ENCODE measurements at regions not wholly inside any gene's neighbourhood (a gene's known extent, or its start where the extent isn't known, plus 50 kb on each side); places are given as distances from the start of the nearest gene placed in this dataset.

- H3K79me2 ChIP-seq (ENCODE audit: control insufficient read depth, insufficient read depth, low read length) = no peaks in the 10 kb centered on the region
- WGBS (ENCODE audit: insufficient coverage) = 88% methylated on average over 8 of the region's 8 CpGs
- H3K4me1 ChIP-seq (ENCODE audit: control insufficient read depth in 2 of 2, insufficient read depth in 2 of 2, low read length in 2 of 2) = no peaks in the 10 kb centered on the region
- H3K4me3 ChIP-seq (ENCODE audit: control extremely low read depth in 1 of 5, extremely low read depth in 1 of 5, insufficient read depth in 1 of 5, low read depth in 2 of 5, low read length in 4 of 5) = no peak overlapping the region
- CTCF ChIA-PET = no interaction called here
- POLR2A ChIA-PET = no interaction called here
- H3K9ac ChIP-seq (ENCODE audit: low read length) = no peak overlapping the region
- H3K27me3 Mint-ChIP-seq = no peaks in the 10 kb centered on the region
- no peak overlapping the region for H3K27ac ChIP-seq (ENCODE audit: low read length in 2 of 2)
- no peaks in the 10 kb centered on the region for H3K27me3 ChIP-seq (replicated peaks in 1 of 4; ENCODE audit: control extremely low read depth in 1 of 4, control insufficient read depth in 3 of 4, insufficient read depth in 4 of 4, low read length in 3 of 4)
- DNase-seq (no peak), ATAC-seq (ENCODE audit: low read depth) (no peak)
- intact Hi-C loops (cut with micrococcal nuclease) = no loop called here
- H3K9me3 Mint-ChIP-seq (ENCODE audit: insufficient read depth) = no peaks in the 10 kb centered on the region
- no peaks in the 10 kb centered on the region for H3K36me3 ChIP-seq (replicated peaks in 1 of 2; ENCODE audit: control extremely low read depth in 1 of 2, control insufficient read depth in 1 of 2, extremely low read depth in 1 of 2, insufficient read depth in 2 of 2, low read length in 1 of 2)
- no peak for TF ChIP-seq CTCF (IDR thresholded peaks at IDR 0.05)
- no peak for TF ChIP-seq EZH2 (IDR thresholded peaks at IDR 0.05; ENCODE audit: borderline replicate concordance, insufficient read depth, low read depth, low read length, poor library complexity, severe bottlenecking)
- H2AFZ ChIP-seq (ENCODE audit: insufficient read depth, low read depth, low read length, poor library complexity, severe bottlenecking) = no peak overlapping the region
- H3K4me1 Mint-ChIP-seq = no peaks in the 10 kb centered on the region
- peaks cover 0 to 3% (median 2%) of the 10 kb centered on the region in 3 donors for H3K9me3 ChIP-seq (ENCODE audit: control extremely low read depth in 1 of 3, control insufficient read depth in 2 of 3, insufficient read depth in 1 of 3, low read length in 2 of 3)
- no peak overlapping the region for H3K27ac Mint-ChIP-seq
- H3K4me3 Mint-ChIP-seq = no peak overlapping the region
- no peaks in the 10 kb centered on the region for H4K20me1 ChIP-seq (ENCODE audit: control insufficient read depth, insufficient read depth, low read length, poor library complexity, severe bottlenecking)
- H3K4me2 ChIP-seq (replicated peaks; ENCODE audit: low read depth, low read length, poor library complexity, severe bottlenecking) = no peak overlapping the region
Observed at GRCh38 chr5:107104040-107104995, 566.4 kb downstream of the EFNA5 start.

- no peaks in the 10 kb centered on the region for H3K36me3 ChIP-seq (replicated peaks in 1 of 2; ENCODE audit: control extremely low read depth in 1 of 2, control insufficient read depth in 1 of 2, extremely low read depth in 1 of 2, insufficient read depth in 2 of 2, low read length in 1 of 2)
- no peaks in the 10 kb centered on the region for H3K27me3 ChIP-seq (replicated peaks in 1 of 4; ENCODE audit: control extremely low read depth in 1 of 4, control insufficient read depth in 3 of 4, insufficient read depth in 4 of 4, low read length in 3 of 4)
- no CpG with 5 or more reads among the region's 3 CpGs for WGBS (ENCODE audit: insufficient coverage)
- CTCF ChIA-PET = no interaction called here
- no peak overlapping the region for H3K4me2 ChIP-seq (replicated peaks; ENCODE audit: low read depth, low read length, poor library complexity, severe bottlenecking)
- H3K4me3 ChIP-seq (ENCODE audit: control extremely low read depth in 1 of 5, extremely low read depth in 1 of 5, insufficient read depth in 1 of 5, low read depth in 2 of 5, low read length in 4 of 5) = no peak overlapping the region
- ATAC-seq (ENCODE audit: low read depth) = no peak
- intact Hi-C loops (cut with micrococcal nuclease) = no loop called here
- Mint-ChIP-seq H3K27me3 (no peaks in the 10 kb centered on the region), H3K27ac (no peak overlapping the region), H3K4me3 (no peak overlapping the region), H3K4me1 (no peaks in the 10 kb centered on the region), H3K9me3 (ENCODE audit: insufficient read depth) (no peaks in the 10 kb centered on the region)
- H2AFZ ChIP-seq (ENCODE audit: insufficient read depth, low read depth, low read length, poor library complexity, severe bottlenecking) = no peak overlapping the region
- no peaks in the 10 kb centered on the region for H3K79me2 ChIP-seq (ENCODE audit: control insufficient read depth, insufficient read depth, low read length)
- H3K27ac ChIP-seq (ENCODE audit: low read length in 2 of 2) = no peak overlapping the region
- H3K4me1 ChIP-seq (ENCODE audit: control insufficient read depth in 2 of 2, insufficient read depth in 2 of 2, low read length in 2 of 2) = no peaks in the 10 kb centered on the region
- TF ChIP-seq CTCF (IDR thresholded peaks at IDR 0.05) (no peak), EZH2 (IDR thresholded peaks at IDR 0.05; ENCODE audit: borderline replicate concordance, insufficient read depth, low read depth, low read length, poor library complexity, severe bottlenecking) (no peak)
- DNase-seq = no peak
- peaks cover 0 to 3% (median 2%) of the 10 kb centered on the region in 3 donors for H3K9me3 ChIP-seq (ENCODE audit: control extremely low read depth in 1 of 3, control insufficient read depth in 2 of 3, insufficient read depth in 1 of 3, low read length in 2 of 3)
- POLR2A ChIA-PET = no interaction called here
- no peak overlapping the region for H3K9ac ChIP-seq (ENCODE audit: low read length)
- H4K20me1 ChIP-seq (ENCODE audit: control insufficient read depth, insufficient read depth, low read length, poor library complexity, severe bottlenecking) = no peaks in the 10 kb centered on the region
Observed at GRCh38 chr5:107103522-107103921, 567.2 kb downstream of the EFNA5 start.
